ENCODE measurements at regions not wholly inside any gene's neighbourhood (a gene's known extent, or its start where the extent isn't known, plus 50 kb on each side); places are given as distances from the start of the nearest gene placed in this dataset.
A peak's percentile ranks its signal among the peaks of the same experiment; 100 is the strongest.
"Not testable (repeated sequence)": the region's sequence is repeated elsewhere in the genome, so short reads cannot be mapped to it uniquely, and the experiment has no call there.

DNA sequence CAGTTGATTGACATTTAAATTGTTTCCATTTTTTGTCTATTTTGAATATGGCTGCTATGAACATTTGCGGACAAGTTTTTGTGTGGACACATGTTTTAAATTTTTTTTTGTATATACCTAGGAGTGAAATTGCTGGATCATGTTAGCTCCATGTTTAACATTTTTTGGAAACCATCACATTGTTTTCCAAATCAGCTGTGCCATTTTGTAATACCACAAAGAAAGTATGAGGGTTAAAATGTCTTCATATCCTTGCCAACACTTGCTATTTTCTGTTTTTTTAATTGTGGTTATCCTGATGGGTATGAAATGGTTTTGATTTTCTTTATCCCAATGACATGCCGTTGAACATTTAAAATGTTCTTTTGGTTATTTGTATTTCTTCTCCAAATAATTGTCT is 52.1 kb downstream of the CARTPT start:
- no peak for DNase-seq

DNA sequence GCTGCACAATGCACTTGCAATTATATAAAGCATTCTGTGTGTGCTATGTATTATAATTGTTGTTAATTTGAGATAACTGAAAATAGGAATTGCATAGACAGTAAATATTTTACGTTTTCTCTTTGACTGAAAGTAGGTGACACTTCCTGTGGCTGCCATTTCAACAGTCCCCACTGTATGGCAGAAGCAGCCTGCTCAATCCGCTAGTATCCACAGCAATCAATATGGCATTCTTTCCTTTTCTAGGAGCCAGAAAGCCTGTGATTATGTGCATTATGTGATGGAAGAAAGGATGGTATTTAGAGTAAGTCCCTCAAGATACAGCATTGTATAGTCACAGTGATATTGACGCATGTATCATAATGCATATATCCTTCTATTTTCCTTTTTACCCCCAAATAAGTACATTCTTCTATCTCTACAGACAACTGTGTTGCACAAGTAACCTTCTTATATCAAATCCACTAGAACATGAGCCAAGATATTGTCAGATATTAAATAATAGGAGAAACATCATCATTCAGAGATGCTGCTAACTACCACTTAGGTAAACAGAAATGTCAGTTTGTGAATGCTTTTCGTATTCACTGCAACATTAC is 59.7 kb downstream of the CARTPT start:
- peak in 30 of 58 donors; percentile 1 to 60 (median 15) for DNase-seq

DNA sequence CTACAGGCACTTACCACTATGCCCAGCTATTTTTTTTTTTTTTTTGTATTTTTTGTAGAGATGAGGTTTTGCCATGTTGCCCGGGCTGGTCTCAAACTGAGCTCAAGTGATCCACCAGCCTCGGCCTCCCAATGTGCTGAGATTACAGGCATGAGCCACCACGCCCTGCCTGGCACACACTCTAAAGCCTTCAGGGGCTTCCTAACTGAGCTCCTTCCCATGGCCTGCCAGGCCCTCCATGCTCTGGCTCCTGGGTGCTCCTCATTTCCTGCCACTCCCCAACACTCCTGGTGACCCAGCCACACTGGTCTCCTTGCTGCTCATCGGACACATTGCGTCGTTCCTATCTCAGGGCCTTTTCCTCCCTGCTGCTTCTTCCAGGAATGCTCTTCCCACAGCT is 61.5 kb downstream of the CARTPT start:
- DNase-seq: no peak

DNA sequence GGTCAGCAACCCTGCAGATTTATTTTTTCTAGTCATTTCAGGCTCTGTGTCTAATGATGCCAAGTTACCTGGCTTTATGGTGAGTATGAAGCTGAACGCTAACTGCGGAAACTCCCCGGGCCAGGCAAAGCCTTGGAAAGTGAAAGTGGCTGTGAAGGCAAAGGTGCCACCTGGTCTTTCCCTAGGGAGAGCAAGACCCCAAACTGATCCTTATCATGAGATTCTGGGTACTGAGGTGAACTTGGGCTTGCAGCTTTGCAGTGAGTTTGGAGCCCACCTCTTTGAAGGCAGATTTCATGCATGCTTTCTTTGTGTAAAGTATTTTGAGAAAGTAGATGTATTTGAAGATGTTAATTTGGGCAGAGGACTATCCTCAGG is 63.3 kb downstream of the CARTPT start:
- DNase-seq: no peak

DNA sequence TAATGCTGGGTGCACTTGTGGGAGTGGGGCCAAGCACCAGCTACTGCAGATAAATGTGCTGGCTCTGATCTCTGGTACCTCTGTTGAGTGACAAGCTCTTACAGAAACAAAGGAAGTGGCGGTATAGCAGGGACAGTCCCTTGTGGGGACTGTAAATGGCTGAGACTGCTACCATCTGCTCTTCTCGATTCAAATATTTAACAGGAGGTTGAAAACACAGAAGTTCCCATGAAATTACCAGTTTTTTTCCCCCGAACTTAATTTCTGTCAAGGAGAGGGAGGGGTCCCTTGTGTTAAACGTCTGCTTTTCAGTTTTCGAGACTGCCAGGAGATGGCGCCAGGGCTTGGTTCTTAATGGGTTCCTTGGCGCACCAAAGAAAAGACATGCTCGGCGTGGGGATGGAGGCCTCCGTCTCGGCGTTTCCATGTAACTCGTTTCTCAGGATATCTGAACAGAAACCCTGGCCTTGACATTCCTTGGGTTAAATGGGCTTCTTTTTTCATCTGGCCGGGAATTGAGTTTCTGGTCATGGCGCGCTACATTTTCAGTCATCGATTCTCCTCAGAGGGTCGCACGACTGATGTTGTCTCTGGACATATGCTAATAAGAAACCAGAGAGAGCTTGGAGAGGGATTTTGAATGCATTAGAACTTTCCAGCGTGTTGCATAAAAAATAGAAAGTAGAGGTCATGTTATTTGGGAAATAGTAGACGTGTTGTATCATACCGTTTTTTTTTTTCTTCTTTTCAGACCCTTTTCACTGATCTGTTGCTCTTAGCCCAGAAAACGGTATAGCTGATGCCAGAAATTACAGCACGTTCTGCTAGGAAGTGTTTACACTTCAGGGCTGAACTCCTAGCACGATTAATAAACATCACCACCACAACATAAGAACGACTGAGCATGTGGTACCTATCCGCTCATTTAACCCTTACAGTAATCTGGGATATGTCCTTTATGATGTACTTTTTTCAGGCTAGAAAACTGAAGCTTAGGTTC is 64.0 kb downstream of the CARTPT start:
- peak in 55 of 58 donors; percentile 8 to 89 (median 67) for DNase-seq

DNA sequence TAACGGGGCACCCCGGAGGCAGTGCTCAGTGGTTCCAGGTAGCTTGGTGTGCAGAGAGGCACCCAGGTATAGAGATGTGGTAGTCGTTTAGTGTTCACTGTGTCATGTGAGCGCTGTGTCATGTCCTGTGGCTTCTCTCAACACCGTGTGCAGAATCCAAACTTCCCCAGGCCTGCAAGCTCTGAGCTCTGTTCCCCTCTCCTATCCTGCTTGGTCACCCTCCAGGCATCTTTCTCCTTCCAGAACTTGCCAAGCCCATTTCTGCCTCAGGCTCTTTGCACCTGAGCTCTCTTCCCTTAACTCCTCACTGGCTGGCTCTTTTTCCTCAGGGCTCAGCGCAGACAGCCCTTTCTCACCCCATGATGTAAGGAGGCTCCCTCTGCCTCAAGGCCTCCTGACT is 64.8 kb downstream of the CARTPT start:
- no peak for DNase-seq

DNA sequence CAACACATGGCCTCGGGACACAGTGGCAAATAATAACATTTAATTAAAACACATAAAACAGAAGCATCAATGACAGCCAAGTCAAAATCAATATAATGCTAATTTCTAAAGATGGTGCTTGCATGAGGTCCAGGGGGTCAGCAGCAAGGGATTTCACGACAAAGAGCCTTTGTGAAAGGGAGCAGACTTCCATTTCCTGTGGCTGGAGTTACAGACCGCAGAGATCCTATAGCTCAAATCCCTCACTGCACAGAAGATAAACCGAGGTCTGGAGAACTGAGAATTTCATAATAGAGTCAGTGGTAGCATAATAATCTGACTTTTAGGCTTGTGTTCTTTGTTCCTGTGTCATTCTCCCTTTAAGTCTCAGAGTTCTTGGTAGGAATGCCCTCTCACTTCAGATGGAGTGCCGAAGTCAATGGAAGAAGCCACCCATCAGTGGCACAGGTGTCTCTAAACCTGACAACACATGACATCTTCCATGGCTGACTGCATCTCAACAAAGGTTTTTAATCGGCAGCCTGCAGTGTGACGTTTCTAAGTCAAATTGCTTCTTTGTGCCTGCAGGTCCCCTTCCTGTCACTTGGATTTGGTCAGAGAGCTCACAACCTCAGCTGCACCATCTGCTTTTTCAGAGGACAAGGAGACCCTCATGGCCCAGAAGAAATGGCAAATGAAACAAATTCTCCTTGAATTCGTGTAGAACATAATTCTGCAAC is 67.4 kb downstream of the CARTPT start:
- DNase-seq: no peak

DNA sequence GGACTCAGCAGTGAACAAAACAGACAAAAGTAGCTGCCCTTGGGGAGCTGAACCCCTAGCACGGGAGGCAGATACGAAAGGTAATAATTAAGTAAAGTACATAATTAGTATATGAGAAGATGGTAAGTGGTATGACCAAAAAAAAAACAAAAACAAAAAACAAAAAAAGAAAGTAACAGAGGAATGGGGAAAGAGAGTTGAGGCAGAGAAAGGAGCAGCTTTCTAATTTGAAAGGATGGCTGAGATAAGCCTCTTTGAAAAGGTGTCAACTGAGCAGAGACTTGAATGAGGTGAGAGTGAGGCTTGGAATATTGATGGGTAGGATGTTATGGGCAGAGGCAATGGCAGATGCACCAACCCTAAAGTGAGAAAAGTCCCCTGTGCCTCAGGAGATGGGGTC is 69.7 kb downstream of the CARTPT start:
- DNase-seq: no peak

DNA sequence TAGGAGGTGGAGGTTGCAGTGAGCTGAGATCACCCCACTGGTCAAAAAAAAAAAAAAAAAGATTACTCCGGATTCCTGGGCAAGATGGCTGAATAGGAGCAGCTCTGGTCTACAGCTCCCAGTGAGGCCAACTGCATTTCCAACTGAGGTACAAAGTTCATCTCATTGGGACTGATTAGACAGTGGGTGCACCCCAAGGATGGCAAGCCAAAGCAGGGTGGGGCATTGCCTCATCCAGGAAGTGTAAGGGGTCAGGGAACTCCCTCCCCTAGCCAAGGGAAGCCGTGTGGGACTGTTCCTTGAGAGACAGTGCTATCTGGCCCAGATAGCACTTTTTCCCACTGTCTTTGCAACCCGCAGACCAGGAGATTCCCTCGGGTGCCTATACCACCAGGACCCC is 70.7 kb downstream of the CARTPT start:
- no peak for DNase-seq

DNA sequence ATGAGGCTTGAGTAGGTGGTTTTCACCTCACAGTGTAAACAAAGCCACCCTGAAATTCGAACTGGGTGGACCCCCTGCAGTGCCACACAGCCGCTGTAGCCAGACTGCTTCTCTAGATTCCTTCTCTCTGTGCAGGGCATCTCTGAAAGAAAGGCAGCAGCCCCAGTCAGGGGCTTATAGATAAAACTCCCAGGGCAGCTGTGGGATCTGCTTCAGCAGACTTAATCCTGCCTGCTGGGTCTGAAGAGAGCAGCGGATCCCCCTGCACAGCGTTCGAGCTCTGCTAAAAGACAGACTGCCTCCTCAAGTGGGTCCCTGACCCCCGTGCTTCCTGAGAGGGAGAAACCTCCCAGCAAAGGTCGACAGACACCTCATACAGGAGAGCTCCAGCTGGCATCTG is 71.4 kb downstream of the CARTPT start:
- no peak for DNase-seq

DNA sequence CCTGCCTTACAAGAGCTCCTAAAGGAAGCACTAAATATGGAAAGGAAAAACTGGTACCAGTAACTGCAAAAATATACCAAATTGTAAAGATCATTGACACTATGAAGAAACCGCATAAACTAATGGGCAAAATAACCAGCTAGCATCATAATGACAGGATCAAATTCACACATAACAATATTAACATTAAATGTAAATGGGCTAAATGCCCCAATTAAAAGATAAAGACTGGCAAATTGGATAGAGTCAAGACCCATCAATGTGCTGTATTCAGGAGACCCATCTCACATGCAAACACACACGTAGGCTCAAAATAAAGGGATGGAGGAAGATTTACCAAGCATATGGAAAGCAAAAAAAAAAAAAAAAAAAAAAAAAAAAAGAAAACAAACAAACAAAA is 73.0 kb downstream of the CARTPT start:
- DNase-seq: not testable (repeated sequence)

DNA sequence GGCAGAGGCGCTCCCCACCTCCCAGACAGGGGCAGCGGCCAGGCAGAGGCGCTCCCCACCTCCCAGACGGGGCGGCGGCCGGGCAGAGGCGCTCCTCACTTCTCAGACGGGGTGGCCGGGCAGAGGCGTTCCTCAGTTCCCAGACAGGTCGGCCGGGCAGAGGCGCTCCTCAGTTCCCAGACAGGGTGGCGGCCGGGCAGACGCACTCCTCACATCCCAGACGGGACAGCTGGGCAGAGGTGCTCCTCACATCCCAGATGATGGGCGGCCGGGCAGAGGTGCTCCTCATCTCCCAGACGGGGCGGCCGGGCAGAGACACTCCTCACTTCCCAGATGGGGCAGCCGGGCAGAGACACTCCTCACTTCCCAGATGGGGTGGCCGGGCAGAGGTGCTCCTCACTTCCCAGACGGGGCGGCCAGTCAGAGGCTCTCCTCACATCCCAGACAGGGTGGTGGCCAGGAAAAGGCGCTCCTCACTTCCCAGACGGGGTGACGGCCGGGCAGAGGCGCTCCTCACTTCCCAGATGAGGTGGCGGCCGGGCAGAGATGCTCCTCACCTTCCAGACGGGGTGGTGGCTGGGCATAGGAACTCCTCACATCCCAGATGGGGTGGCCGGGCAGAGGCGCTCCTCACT is 75.1 kb downstream of the CARTPT start:
- no peak for DNase-seq

DNA sequence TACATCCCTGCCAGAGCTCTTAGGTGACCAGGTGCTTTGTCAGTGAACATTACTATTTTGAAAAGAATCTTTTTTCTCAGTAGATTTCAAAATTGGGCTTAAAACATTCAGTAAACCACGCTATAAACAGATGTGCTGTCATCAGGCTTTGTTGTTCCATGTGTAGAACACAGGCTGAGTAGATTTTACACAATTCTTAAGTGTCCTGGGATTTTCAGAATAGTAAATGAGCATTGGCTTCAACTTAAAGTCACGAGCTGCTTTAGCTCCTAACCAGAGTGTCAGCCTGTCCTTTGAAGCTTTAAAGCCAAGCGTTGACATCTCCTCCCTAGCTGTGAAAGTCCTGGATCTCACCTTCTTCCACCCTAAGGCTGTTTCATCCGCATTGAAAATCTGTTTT is 83.6 kb downstream of the CARTPT start:
- DNase-seq: no peak

DNA sequence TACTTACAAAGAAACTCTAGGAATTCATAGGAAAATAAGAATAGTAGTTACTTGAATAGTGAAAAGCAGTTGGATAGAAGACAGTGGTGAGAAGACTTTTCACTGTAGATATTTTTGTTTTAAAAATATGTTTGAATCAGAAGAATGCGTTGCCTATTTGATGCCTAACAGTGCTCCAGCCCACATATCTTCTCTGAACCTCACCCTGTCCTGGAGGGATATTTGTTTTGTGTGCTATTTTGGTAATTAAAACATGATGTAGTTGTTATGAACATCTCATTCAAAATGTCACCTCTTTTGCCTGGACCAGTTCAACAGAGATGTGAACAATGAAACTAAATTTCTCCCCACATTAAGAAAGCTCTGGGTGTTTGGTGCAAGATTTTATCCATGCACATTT is 87.6 kb downstream of the CARTPT start:
- DNase-seq: no peak

DNA sequence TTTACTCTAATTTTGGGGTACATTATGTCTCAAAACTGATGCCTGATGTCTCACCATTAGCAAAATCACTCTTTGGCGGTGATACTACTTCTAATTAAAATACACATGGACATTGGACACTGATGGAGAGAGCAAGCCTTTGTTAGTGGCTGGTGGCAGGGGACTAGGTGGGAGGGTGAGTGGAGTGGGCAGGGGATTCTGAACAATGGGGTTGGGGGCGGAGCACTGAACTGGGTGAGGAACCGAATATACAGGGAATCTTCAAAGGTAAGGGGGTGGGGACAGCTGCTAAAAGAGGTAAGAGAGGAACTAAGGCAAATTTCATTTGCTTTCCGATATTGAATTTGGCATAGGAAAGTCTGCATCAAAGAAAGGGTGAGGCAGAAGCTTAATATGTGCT is 88.8 kb downstream of the CARTPT start:
- no peak for DNase-seq

DNA sequence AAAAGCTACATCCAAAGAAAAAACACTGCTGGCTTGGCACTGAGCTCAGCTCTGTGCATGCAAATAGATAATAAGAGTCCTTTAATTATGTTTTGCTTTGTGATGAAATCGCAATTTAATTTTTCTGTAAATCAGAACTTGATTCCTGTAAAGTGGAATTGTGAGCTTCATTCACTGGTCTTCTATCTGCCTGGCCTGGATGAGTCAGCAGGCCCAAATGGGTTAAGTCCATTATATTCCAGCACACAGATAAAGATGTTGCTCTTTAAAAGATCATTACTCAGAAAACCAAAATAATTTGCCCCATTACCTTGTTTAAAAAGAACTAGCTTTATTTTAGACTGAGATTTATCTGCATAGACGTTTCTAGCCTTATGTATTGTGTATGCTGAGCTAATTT is 90.4 kb downstream of the CARTPT start:
- no peak for DNase-seq

DNA sequence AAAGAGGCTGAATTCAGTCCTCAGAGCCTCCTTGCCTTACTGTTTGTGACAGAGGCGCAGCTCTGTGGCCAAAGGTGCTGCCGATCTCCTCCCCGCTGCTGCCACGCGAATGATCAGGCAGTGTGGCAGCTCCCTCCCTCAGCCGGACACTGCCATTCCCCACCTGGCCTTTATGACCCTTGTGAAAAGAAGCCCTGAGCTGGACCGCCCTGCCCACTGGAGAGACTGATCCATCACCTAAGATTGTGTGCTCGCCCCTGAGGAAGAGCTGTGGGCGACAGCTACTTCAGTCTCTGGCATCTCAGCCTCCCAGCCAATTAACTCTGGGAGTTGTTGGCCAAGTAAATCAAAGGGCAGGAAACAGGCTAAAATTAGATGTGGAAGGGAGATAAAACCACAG is 90.9 kb downstream of the CARTPT start:
- no peak for DNase-seq

DNA sequence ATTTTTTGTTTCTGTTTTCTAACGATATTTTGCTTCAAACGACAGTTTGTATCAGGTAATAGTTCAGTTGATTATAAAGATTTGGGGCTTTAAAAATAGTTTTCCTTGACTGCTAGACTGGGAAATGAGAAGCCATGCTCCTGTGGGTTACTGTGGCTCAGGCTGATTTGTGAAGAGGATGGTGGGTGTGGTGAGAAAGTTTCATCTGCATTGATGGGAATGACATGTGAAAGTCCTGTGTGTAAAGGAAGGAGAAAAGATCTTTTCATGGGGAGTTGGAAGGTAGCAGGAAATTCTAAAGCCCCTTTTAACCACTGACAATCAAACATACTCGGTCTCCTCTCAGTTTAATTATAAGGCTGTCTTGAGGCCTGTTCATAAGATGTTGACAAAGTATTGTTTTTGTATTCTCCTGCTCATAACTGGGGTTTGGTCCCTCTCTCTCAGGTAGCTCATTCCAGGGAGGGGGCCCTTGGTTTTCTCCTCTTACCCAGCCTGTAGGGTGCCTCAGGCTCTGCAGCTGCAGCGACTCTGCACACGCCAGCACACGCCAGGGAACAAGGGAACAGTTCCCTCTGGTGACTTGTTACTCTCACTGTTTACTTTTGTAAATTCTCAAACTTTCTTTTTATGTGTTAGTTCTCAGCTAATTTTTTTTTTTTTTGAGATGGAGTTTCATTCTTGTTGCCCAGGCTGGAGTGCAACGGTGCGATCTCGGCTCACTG is 91.6 kb downstream of the CARTPT start:
- DNase-seq: no peak

DNA sequence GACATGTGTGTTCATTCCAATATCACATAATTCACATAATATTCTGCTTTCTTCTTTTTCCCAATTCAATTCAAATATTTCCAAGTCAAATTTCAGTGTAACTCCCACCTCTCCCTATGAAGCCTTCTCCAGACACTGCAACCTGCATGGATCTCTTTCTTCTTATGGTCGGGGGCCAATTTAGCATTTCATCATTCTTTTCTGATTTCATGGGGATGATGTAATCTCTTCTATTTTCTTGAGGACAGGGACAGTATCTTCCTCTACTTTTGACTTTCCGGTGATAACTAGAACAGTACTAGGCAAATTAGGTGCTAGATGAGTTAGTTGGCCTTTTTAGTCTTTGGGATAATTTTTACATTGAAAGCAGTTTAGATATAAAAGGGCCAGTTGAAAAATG is 92.7 kb downstream of the CARTPT start:
- no peak for DNase-seq

DNA sequence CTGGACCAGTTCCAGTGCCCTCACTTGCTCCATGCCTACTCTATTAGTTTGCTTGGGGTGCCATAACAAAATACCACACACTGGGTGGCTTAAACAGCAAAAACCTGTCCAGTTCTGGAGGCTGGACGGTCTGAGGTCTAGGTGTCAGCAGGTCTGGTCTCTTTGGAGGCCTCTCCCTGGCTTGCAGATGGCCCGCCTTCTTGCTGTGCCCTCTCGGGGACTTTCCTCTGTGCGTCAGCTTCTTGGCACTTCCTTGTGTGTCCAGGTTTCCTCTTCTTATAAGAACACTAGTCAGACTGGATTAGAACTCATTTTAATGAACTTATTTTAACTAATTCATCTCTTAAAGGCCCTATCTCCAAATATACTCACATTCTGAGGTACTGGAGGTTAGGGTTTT is 97.2 kb downstream of the CARTPT start:
- no peak for DNase-seq

DNA sequence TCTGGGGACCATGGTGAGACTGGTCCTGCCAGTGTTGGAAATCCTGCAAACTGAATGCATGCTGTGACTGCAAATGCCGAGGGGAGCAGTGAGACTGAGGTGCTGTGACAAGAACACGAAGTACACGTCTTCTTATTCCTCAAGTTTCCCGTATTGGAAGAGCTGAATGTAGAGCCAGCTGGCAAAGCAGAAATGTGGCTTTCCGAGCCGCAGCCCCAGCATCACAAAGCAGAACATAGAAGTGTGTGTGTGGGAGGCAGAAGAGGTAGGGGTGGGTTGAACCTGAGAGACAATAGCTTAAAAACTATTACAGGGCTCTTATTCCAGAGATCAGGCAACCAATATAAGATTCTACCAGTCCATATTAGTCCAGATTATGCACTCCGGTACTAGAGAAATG is 98.8 kb downstream of the CARTPT start:
- DNase-seq: no peak
